Pancreas (tissue), 10 donors: ENCODE measurements at regions not wholly inside any gene's neighbourhood (a gene's known extent, or its start where the extent isn't known, plus 50 kb on each side); places are given as distances from the start of the nearest gene placed in this dataset.

ENCODE experiments used
- ATAC-seq, 4 donors: fragments of 200-7000 bp; cut with Tn5 transposase; one replicate each; pipeline versions ENCODE4 v1.8.0 to v1.9.1; 2020; ENCODE audit warnings: mild to moderate bottlenecking in 4 of 4, moderate library complexity in 4 of 4
- DNase-seq, 6 donors: peaks; one replicate each; pipeline ENCODE4 v3.0.0-alpha.2; 2020
- FAIRE-seq: peaks from 2 replicates; lab custom pipeline; 2012; peaks lifted over from hg19 to GRCh38; lab: Jason Lieb, UNC
- H3K27ac ChIP-seq, 4 donors: fragments of 200-600 bp; sonication (generic); 1 replicate in 3 of 4; 2 replicates in 1 of 4; pipeline versions ENCODE4 v1.5.0 to v1.8.0; 2020
- H3K27me3 ChIP-seq, 4 donors: fragments of 200-600 bp; one replicate each; pipeline ENCODE4 v1.8.0; 2021
- H3K36me3 ChIP-seq, 3 donors: fragments of 200-600 bp; sonication (generic) in 1 of 3; one replicate each; pipeline versions ENCODE4 v1.5.0 to v1.8.0; 2020 to 2021
- H3K4me1 ChIP-seq, 3 donors: fragments of 200-600 bp; one replicate each; pipeline ENCODE4 v1.8.0; 2021
- H3K4me3 ChIP-seq, 4 donors: fragments of 200-600 bp; sonication (generic) in 2 of 4; one replicate each; pipeline versions ENCODE4 v1.5.0 to v1.8.0; 2020 to 2021
- H3K9me3 ChIP-seq, 4 donors: fragments of 200-600 bp; one replicate each; pipeline ENCODE4 v1.8.0; 2021
- CTCF ChIP-seq, 4 donors: fragments of 200-600 bp; sonication (generic) in 3 of 4; IDR thresholded peaks; one replicate each; pipeline versions ENCODE4 v1.5.0 to v1.8.0; 2021; ENCODE audit warnings: antibody characterized with exemption in 4 of 4
- WGBS, 2 donors: extraction: QIAGEN DNeasy Blood & Tissue Kit; methylation state at CpG; one replicate each; pipeline ENCODE4 v1.1.7; 2013; 5-methylcytosine and 5-hydroxymethylcytosine counted together
- intact Hi-C, 3 donors: fragments of 100-400 bp; cut with DNase I; formaldehyde crosslinking; loops; one replicate each; pipeline versions ENCODE4 v1.11.1 to v1.14.2; 2022
- donor health status: healthy with polysubstance abuse.
- donor health status: DM: no; HTN: no; CAD: no; lungs with moderate emphysema.
- donor health status: DM: no; HTN: no; CAD: no.
- donor health status: control.
- donor health status: control.
- donor health status: Bipolar disorder and iron deficiency.
- donor health status: DM: yes; HTN: yes; CAD: no.
- donor health status: DM: no; HTN: no; CAD: no.
- donor health status: DM: no; HTN: no; CAD: no.
- donor health status: DM: yes; HTN: yes; CAD: no.

GRCh38 chr10:133021116-133021962 is 66.4 kb upstream of the ADGRA1 start:
- H3K9me3 ChIP-seq = no peaks in the 10 kb centered on the region
- intact Hi-C loops = no loop called here
- WGBS, 2 donors = 77 to 82% methylated on average over 52 of the region's 52 CpGs
- DNase-seq = peak in 2 of 6 donors; percentile 12 to 46
- no peak overlapping the region for H3K4me3 ChIP-seq
- no peak for FAIRE-seq
- ATAC-seq = no peak
- H3K36me3 ChIP-seq = no peaks in the 10 kb centered on the region
- no peak overlapping the region for H3K27ac ChIP-seq
- TF ChIP-seq CTCF (IDR thresholded peaks at IDR 0.05) = no peak
- H3K27me3 ChIP-seq = no peaks in the 10 kb centered on the region
- no peaks in the 10 kb centered on the region for H3K4me1 ChIP-seq

GRCh38 chr10:133020193-133020817 is 67.4 kb upstream of the ADGRA1 start:
- no peak for ATAC-seq

GRCh38 chr10:133019651-133020050 is 68.1 kb upstream of the ADGRA1 start:
- 74 to 86% methylated on average over 14 of the region's 14 CpGs for WGBS, 2 donors
- H3K27me3 ChIP-seq = no peaks in the 10 kb centered on the region
- H3K4me1 ChIP-seq = no peaks in the 10 kb centered on the region
- H3K9me3 ChIP-seq = no peaks in the 10 kb centered on the region
- no peaks in the 10 kb centered on the region for H3K36me3 ChIP-seq
- FAIRE-seq (no peak), DNase-seq (peak in 2 of 6 donors; percentile 9 to 36), ATAC-seq (no peak)
- no peak overlapping the region for H3K4me3 ChIP-seq
- TF ChIP-seq CTCF (IDR thresholded peaks at IDR 0.05) = no peak
- intact Hi-C loops = no loop called here
- H3K27ac ChIP-seq = no peak overlapping the region

More at GRCh38 chr10:133020193-133020817, 67.4 kb upstream of the ADGRA1 start:
- H3K4me1 ChIP-seq = no peaks in the 10 kb centered on the region
- intact Hi-C loops = no loop called here
- FAIRE-seq = no peak
- H3K27ac ChIP-seq = no peak overlapping the region
- no peak for TF ChIP-seq CTCF (IDR thresholded peaks at IDR 0.05)
- H3K9me3 ChIP-seq = no peaks in the 10 kb centered on the region
- H3K27me3 ChIP-seq = no peaks in the 10 kb centered on the region
- H3K4me3 ChIP-seq = no peak overlapping the region
- no peaks in the 10 kb centered on the region for H3K36me3 ChIP-seq
- peak in 2 of 6 donors; percentile 12 to 42 for DNase-seq
- WGBS, 2 donors = 70 to 86% methylated on average over 29 of the region's 29 CpGs

GRCh38 chr10:133019191-133019590 is 68.5 kb upstream of the ADGRA1 start:
- no peaks in the 10 kb centered on the region for H3K4me1 ChIP-seq
- H3K27me3 ChIP-seq = no peaks in the 10 kb centered on the region
- no peaks in the 10 kb centered on the region for H3K9me3 ChIP-seq
- H3K36me3 ChIP-seq = no peaks in the 10 kb centered on the region
- no peak for ATAC-seq
- H3K27ac ChIP-seq = no peak overlapping the region
- no peak overlapping the region for H3K4me3 ChIP-seq
- intact Hi-C loops = no loop called here
- DNase-seq = peak in 2 of 6 donors; percentile 8 to 61
- TF ChIP-seq CTCF (IDR thresholded peaks at IDR 0.05) = no peak
- 73 to 77% methylated on average over 17 of the region's 17 CpGs for WGBS, 2 donors
- no peak for FAIRE-seq
